Right atrium auricular region (tissue), 2 donors: ENCODE measurements at regions not wholly inside any gene's neighbourhood (a gene's known extent, or its start where the extent isn't known, plus 50 kb on each side); places are given as distances from the start of the nearest gene placed in this dataset.

Experiments used
- DNase-seq: peaks from one replicate; pipeline ENCODE4 v3.0.0-alpha.2; 2019; ENCODE audit warnings: low spot score
- H3K27ac ChIP-seq, 2 donors: fragments of 200-600 bp; sonication (generic); 1 replicate in 1 of 2; 2 replicates in 1 of 2; pipeline ENCODE4 v1.5.1; 2016 to 2019
- H3K27me3 ChIP-seq, 2 donors: fragments of 200-600 bp; sonication (generic); one replicate each; pipeline versions ENCODE4 v1.5.1 to v1.6.0; 2017 to 2019
- H3K36me3 ChIP-seq: fragments of 200-600 bp; sonication (generic); one replicate; pipeline ENCODE4 v1.5.1; 2016
- H3K4me1 ChIP-seq, 2 donors: fragments of 200-600 bp; sonication (generic); one replicate each; pipeline versions ENCODE4 v1.5.1 to v1.6.0; 2017 to 2019
- H3K4me3 ChIP-seq, 2 donors: fragments of 200-600 bp; sonication (generic); 1 replicate in 1 of 2; 2 replicates in 1 of 2; pipeline ENCODE4 v1.5.1; 2017 to 2019; ENCODE audit warnings: mild to moderate bottlenecking in 1 of 2, moderate library complexity in 1 of 2
- H3K9me3 ChIP-seq, 2 donors: fragments of 200-600 bp; sonication (generic); one replicate each; pipeline ENCODE4 v1.5.1; 2019
- TF ChIP-seq, protein P1 (sequence below), 2 donors: fragments of 200-600 bp; sonication (generic); IDR thresholded peaks; one replicate each; pipeline ENCODE4 v1.5.1; 2019; ENCODE audit warnings: antibody characterized with exemption in 2 of 2

DNA sequence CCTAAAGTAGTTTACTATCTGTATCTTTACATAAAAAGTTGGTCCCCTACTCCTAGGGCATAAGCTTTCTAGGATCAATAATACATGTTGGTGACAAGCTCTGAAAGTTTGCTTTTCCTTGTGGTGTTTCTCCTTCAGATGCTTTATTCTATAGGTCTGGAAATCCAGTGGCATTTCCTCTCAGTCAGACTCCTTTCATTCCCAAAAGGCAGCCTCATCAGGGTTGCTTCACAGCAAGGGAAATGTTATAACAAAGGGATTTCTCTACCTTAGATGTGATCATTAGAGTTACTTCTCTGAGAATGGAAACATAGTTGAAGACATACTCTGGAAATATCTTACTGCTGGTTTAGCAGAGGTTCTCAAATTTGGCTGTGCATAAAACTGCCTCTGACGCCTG, 1072.4 kb upstream of the ZEB2 start:
- TF ChIP-seq, protein P1, sequence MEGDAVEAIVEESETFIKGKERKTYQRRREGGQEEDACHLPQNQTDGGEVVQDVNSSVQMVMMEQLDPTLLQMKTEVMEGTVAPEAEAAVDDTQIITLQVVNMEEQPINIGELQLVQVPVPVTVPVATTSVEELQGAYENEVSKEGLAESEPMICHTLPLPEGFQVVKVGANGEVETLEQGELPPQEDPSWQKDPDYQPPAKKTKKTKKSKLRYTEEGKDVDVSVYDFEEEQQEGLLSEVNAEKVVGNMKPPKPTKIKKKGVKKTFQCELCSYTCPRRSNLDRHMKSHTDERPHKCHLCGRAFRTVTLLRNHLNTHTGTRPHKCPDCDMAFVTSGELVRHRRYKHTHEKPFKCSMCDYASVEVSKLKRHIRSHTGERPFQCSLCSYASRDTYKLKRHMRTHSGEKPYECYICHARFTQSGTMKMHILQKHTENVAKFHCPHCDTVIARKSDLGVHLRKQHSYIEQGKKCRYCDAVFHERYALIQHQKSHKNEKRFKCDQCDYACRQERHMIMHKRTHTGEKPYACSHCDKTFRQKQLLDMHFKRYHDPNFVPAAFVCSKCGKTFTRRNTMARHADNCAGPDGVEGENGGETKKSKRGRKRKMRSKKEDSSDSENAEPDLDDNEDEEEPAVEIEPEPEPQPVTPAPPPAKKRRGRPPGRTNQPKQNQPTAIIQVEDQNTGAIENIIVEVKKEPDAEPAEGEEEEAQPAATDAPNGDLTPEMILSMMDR (IDR thresholded peaks at IDR 0.05) = no peak
- H3K9me3 ChIP-seq = no peaks in the 10 kb centered on the region

DNA sequence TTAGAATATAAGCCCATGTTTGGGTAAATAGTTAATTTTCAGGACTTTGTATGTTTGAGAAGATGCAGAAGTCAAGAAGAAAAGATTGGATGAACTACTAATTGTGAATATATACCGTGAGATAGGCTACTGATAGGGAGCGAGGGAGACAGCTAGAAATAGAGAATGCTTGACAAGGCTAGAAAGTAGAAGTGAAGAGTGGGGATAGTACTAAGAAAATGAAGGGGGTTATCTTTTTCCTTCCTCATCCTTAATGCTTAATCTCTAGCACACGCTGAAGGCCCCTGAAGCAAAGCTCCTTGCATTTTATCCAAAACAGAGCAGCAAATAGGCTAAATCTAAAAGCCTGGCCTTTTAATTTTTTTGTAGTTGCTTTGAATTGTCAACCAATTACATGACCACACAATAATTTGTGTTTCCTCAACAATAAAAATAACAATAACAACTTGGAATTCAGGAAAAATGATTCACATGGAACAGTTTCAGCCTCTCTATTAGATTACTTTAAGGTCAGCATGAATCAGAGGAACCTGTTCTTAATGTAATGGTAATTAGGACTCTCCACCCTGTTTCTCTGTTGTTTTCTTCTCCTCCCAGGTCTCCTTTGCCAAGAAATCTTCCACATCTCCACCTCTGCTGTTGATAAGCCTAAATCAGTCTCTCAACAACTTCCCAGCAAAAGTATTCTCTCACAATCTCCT, 1071.3 kb upstream of the ZEB2 start:
- Histone ChIP-seq H3K27me3 (no peaks in the 10 kb centered on the region), H3K27ac (no peak overlapping the region), H3K4me1 (no peaks in the 10 kb centered on the region), H3K9me3 (no peaks in the 10 kb centered on the region), H3K4me3 (no peak overlapping the region), H3K36me3 (no peaks in the 10 kb centered on the region)
- TF ChIP-seq, protein P1 (IDR thresholded peaks at IDR 0.05) = no peak
- DNase-seq = no peak

More for the DNA sequence above, 1072.4 kb upstream of the ZEB2 start:
- Histone ChIP-seq H3K4me3 (no peak overlapping the region), H3K27ac (no peak overlapping the region), H3K4me1 (no peaks in the 10 kb centered on the region), H3K27me3 (no peaks in the 10 kb centered on the region), H3K36me3 (no peaks in the 10 kb centered on the region)
- DNase-seq = no peak

DNA sequence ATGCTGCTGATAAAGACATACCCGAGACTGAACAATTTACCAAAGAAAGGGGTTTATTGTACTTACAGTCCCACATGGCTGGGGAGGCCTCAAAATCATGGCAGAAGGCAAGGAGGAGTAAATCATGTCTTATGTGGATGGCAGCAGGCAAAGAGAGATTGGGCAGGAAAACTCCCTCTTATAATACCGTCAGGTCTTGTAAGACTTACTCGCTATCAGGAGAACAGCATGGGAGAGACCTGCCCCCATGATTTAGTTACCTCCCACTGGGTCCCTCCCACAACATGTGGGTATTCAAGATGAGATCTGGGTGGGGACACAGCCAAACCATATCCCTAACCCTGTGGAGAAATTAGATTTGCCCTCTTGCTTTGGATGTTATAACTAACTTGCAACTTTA, 1068.0 kb upstream of the ZEB2 start:
- Histone ChIP-seq H3K27ac (no peak overlapping the region), H3K9me3 (no peaks in the 10 kb centered on the region)
- TF ChIP-seq, protein P1 (IDR thresholded peaks at IDR 0.05) = no peak

DNA sequence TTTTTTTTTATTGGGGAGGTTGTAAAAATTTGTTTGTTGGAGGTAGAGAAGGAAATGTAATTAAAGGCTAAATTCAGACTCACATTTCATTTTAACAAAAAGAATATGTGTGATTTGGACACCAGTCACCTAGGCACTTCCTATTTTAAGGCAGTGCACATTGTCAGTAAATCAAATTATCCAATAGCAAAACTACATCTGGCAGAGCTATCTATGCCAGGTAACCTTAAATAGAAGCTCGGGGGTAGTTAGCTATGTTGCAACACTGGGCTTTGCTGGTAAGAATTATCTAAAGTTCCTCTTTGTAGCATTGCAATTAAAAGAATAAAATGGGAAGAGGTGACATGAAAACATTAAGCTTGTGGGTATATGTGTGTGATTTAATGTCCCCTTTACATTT, 1064.4 kb upstream of the ZEB2 start:
- H3K9me3 ChIP-seq = no peaks in the 10 kb centered on the region
- H3K27me3 ChIP-seq = no peaks in the 10 kb centered on the region
- no peak for DNase-seq
- no peak overlapping the region for H3K4me3 ChIP-seq
- no peaks in the 10 kb centered on the region for H3K4me1 ChIP-seq
- no peaks in the 10 kb centered on the region for H3K36me3 ChIP-seq
- H3K27ac ChIP-seq = no peak overlapping the region
- TF ChIP-seq, protein P1 (IDR thresholded peaks at IDR 0.05) = no peak

More for the DNA sequence above, 1068.0 kb upstream of the ZEB2 start:
- Histone ChIP-seq H3K4me1 (no peaks in the 10 kb centered on the region), H3K36me3 (no peaks in the 10 kb centered on the region), H3K27me3 (no peaks in the 10 kb centered on the region), H3K4me3 (no peak overlapping the region)
- no peak for DNase-seq

DNA sequence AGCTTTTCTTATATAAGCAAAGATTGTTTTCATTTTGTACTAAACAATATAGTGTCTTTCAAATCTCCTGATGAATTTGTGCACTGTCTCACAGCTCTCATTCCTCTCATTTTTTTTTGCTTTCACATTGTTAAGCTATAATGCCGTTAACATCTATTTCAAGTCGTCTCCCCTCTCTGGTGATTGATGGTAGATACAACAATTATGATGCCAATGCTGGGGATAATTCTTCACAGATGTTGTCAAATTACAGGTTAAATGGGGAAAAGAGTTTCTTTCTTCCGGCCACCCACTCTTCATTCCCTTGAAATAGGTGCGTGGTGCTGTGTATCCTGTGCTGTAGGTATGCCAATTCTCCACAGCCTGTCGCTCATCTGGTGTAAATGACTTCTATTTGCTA, 1053.7 kb upstream of the ZEB2 start:
- Histone ChIP-seq H3K4me3 (no peak overlapping the region), H3K4me1 (no peaks in the 10 kb centered on the region), H3K9me3 (no peaks in the 10 kb centered on the region), H3K27me3 (no peaks in the 10 kb centered on the region), H3K27ac (no peak overlapping the region), H3K36me3 (no peaks in the 10 kb centered on the region)
- no peak for DNase-seq
- TF ChIP-seq, protein P1 (IDR thresholded peaks at IDR 0.05) = no peak

DNA sequence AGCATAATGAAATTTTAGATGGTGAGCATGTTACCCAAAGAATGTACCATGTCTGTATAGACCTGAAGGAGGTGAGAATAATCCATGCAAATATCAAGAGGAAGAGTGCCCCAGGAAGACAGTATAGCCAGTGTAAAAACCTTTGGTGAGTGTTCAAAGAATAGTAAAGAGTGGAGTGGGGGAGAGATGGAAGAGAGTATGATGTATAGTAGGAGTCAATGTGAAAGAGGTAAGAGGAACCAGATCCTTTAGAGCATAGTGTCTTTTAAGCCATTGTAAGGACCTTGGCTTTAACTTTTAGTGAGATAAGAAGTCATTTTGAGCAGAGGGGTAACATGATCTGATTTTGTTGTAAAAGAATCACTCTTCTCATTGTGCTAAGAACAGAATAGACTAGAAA, 1052.3 kb upstream of the ZEB2 start:
- TF ChIP-seq, protein P1 (IDR thresholded peaks at IDR 0.05) = no peak
- Histone ChIP-seq H3K27me3 (no peaks in the 10 kb centered on the region), H3K36me3 (no peaks in the 10 kb centered on the region), H3K27ac (no peak overlapping the region), H3K4me1 (no peaks in the 10 kb centered on the region), H3K4me3 (no peak overlapping the region), H3K9me3 (no peaks in the 10 kb centered on the region)
- DNase-seq = no peak
